NCI-H82 (cell line): ENCODE measurements at regions not wholly inside any gene's neighbourhood (a gene's known extent, or its start where the extent isn't known, plus 50 kb on each side); places are given as distances from the start of the nearest gene placed in this dataset.
"Not testable (repeated sequence)": the region's sequence is repeated elsewhere in the genome, so short reads cannot be mapped to it uniquely, and the experiment has no call there.

ENCODE experiments used
- DNase-seq: peaks from one replicate; lab custom pipeline; 2025; lab: John Stamatoyannopoulos, UW

DNA sequence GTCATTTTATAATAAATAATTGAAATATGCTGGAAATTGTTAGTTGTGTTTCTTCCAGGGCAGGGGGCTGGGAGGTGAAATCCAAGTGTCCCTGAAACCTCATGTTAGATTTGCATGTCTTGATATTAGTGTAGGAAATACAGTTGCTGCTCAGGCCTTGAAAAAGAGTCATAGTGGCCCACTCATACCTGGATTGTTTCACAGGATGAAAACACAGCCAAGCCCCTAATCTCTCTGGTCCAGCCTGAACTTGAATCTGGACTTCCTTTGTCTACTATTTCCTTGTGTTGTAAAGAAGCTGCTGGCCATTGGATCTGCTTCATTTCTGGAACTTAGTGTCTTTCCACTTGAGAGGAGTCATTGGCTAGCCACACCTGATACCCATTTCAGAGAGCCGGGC, 108.8 kb upstream of the JARID2 start:
- DNase-seq = no peak

DNA sequence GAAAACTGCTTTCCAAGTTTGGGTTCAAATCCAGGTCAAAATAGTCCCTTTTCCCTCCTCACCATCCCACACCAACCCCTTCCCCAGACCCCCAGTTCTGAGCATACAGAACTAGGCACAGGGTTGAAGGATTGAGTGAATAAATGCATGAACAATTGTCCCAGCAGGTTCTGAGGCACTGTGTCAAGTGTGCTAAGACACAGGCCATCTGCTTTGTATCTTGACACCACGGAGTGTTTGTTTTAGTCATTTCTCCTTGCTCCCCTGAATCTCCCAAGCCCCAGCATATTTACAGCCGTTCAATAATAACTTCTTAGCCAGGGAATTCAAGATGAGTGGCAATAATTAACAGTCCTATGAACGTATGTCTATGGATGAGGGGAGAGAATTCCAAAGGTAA, 102.8 kb upstream of the JARID2 start:
- DNase-seq = peak; percentile 37

DNA sequence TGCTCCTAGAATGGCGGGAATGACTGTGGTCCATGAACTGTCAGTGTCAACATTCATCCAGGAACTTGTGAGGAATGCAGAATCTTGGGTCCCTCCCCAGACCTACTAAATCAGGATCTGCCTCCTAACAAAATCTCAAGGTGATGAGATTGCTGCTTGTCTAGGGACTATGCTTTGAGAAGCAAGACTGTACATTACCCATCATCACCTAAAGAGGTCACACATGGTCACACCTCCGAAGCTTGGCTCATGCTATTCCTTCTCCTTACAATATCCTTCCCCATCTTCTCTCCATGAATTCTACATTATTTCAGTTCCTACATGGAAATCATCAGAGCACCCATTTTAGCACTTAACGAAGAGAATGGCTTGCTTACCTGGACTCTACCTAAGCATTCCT, 102.3 kb upstream of the JARID2 start:
- no peak for DNase-seq

DNA sequence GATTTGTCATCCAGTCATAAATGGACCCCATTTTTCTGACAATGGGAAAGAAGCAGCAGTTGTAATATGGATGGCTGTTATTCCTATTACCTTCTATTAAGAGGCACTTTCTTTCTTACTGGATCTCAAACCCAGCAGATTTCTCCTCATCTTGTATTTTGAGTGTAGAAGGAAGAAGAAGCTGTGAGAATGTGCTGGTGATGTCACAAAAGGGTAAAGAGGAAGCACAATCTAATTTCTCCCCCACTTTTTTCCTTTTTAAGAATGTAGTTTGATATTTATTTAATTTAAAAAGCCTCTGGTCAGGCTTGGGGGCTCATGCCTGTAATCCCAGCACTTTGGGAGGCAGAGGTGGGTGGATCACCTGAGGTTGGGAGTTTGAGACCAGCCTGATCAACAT, 100.0 kb upstream of the JARID2 start:
- no peak for DNase-seq

DNA sequence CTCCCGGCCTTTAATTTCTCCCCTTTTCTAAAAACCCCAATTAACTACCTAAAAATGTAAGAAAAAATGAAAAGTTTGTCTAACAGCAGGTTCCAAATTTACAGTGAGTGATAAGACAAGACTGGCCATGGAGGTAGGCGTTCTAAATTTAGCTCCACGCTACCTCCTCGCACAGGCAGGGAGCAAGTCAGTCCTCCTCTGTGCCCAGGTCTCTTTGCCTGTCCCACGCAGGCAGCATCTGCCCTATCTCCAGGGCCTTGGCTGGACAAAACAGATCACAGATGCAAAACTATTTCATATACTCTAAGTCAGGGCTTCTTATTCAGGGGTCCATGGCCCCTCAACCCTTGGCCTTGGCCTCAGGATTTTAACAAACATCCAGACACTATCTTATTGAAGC, 98.0 kb upstream of the JARID2 start:
- peak; percentile 58 for DNase-seq

DNA sequence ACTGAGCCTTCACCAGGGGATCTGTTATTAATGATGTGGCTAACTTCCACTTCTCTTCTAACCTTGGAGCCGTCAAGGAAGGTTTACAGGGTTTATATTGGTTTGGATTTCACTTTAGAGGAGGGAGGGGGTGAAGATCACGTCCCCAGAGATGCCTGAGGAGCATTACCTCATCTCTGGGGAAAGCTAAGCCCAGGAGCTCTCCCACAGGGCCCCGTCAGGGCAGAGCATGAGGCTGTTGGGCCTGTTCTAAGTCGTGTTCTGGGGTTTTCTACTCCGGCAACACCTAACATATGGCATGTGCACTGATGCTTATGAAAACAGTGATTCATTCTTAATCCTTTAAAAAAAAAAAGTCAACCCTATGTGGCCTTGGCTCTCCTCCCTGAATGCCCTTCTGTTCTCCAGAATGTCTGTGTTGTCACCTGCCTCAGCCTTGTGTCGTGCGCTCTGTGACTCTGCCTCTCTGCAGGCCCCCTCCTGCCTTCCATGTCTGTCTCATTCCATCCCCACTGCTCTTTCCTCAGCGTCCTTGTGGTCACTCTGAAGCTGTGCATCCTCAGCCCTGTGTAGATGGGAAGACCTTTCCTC, 97.4 kb upstream of the JARID2 start:
- DNase-seq = peak; percentile 99

DNA sequence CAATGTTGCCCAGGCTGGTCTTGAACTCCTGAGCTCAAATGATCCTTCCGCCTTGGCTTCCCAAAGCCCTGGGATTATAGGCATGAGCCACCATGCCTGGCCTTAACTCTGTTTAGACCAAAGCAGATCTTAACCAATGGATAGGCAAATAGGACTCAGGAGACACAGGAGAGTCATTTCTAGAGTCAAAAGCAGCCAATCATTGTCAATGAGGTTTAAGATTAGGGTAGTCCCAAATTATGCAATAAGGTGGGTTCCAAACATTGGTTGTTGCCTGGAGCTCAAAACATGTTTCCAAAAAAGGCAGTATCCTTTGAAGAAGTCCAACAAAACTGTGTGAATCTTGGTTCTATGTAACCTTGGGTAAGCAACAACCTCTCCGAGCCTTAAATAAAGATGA, 95.7 kb upstream of the JARID2 start:
- DNase-seq = no peak

DNA sequence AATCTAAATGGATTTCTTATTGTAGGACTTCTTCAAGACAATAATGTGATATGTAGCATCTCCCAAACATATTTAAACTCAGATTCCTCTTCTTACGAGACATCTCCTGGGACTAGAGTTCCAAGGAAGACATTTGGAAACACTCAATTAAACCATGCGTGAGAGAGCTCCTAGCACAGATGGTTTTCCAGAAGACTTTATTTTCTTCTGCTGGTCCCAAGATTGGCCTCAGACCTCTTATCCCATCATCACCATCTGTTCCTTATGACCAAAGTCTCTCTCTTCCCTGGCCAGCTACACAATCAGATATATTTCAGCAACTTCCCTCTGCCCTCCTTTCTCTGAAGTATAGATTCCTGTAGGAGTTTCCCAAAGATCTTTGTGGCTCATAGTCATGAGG, 93.2 kb upstream of the JARID2 start:
- peak; percentile 85 for DNase-seq

DNA sequence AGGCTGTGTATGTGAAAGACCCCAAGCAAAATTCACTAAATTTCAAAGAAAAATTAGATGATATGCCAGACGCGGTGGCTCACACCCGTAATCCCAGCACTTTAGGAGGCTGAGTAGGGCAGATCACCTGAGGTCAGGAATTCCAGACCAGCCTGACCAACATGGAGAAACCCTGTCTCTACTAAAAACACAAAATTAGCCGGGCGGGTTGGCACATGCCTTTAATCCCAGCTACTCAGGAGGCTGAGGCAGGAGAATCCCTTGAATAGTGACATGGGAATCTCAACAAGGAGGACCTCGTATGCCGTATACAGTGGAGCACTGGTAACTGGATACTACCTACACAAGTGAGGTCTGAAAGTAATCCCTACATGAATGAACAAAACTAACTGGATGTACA, 92.7 kb upstream of the JARID2 start:
- DNase-seq = peak; percentile 47

DNA sequence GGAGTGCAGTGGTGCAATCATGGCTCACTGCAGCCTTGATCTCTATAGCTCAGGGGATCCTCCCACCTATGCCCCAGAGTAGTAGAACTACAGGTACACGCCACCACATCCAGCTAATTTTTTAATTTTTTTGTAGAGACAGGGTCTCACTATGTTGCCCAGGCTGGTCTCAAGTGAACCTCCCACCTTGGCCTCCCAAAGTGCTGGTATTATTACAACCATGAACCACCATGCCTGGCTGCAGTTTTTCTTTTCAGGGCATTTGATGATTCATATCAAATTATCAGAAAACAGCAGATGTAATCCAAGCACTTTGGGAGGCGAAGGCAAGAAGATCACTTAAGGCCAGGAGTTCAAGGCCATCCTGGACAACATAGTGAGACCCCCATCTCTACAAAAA, 88.4 kb upstream of the JARID2 start:
- no peak for DNase-seq

DNA sequence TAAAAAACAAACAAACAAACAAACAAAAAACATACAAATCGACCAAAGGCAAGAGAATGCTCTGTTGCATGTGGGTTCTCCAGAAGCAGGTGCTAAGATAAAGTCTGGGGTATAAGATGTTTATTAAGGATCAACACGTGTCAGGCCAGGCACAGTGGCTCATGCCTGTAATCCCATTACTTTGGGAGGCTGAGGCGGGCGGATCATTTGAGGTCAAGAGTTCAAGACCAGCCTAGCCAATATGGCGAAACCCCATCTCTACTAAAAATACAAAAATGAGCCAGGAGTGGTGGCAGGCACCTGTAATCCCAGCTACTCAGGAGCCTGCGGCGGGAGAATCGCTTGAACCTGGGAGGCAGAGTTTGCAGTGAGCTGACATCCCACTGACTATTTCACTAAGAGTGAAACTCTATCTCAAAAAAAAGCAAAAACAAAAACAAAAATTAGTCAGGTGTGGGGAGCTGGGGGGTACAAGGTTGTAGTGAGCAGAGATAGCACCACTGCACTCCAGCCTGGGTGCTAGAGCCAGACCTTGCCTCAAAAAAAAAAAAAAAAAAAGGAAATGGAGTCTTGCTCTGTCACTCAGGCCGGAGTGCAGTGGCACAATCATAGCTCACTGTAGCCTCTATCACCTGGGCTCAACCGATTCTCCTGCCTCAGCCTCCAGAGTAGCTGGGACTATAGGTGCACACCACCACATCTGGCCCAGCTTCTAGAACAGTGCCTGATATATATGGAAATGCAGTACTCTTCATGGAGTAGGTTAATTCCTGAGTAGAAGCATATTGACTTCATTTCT, 86.8 kb upstream of the JARID2 start:
- DNase-seq = peak; percentile 78

DNA sequence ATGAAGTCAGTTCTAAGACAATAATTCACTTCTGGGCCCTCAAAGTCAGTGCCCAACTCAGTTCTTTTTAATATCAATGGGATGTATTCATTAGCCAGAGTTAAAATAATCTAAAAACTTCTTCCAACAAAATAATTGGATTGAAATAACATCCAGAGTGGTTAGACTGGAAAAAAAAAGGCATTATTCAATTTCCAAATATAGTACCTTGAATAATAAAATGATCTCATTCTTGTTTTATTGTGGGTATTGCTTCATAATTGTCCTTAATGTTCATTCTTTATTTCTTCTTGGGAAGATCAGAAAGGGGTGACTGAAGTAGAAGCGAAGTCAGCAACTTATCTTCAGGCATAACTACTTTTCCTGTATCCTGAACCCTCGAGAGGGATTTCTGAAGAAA, 85.1 kb upstream of the JARID2 start:
- DNase-seq = no peak

DNA sequence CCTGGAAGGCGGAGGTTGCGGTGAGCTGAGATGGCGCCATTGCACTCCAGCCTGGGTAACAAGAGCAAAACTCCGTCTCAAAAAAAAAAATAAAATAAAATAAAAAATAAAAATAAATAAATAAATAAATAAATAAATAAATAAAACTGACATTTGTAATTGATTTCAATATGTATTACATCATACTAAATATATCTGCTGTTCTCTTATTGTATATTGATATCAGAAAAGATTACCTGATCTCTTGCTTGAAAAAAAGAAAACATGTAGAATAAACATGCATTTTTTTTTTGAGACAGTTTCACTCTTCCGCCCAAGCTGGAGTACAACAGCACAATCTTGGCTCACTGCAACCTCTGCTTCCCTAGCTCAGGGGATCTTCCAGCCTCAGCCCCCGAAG, 81.0 kb upstream of the JARID2 start:
- not testable (repeated sequence) for DNase-seq

DNA sequence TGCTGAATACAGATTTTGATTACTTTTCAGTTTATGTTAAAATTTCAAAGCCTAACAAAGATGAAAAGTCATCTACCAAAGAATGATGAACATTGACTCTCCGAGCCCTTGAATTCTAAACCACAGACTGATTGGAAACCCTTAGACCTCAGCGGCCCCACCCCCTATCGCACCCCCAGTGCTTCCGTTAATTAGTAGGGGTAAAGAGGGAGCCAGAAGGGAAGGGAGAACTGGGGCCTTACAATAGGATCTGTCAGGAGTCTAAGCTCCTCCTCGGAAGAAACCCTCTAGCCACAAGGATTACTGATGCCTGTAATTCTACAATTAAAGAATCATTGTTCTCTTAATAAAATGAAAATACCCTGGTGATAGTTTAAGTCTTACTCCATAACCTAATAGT, 79.7 kb upstream of the JARID2 start:
- DNase-seq = peak; percentile 81

DNA sequence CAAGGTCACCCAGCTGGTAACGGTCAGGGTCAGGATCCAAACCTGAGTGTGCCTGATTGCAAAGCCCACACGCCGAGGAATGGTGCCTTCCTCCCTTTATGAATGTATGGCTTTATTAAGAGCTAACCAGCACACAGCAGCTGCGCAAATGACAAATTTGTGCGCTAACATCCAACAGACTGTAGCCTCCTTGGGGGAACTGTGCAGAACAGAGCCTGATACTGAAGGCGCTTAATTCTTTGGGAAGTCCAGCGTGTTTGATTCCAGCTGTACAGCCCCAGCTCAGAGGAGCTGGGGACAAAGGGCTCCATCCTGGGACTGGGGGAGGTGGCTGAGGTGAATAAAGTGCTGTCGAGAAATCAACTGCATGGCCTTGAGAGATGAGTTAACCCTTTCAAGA, 75.7 kb upstream of the JARID2 start:
- DNase-seq = peak; percentile 31

DNA sequence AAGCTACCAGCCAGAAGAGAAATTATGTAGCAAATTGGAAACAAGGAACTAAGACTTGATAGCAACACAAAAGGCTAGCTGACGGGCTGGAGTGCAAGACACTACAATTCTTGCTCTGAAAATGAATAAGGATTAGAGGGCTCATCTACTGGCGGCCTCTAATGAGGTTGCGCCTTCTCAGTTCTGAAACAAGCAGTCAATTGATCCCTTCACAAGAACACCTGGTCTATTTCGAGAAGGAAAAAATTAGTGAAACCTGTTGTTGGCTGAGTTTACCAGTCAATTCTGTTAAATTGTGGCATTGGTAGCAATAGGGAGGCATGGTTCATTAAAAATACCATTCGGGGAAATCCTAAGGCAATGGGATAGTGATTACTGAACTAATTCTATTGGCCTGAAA, 74.8 kb upstream of the JARID2 start:
- peak; percentile 80 for DNase-seq

DNA sequence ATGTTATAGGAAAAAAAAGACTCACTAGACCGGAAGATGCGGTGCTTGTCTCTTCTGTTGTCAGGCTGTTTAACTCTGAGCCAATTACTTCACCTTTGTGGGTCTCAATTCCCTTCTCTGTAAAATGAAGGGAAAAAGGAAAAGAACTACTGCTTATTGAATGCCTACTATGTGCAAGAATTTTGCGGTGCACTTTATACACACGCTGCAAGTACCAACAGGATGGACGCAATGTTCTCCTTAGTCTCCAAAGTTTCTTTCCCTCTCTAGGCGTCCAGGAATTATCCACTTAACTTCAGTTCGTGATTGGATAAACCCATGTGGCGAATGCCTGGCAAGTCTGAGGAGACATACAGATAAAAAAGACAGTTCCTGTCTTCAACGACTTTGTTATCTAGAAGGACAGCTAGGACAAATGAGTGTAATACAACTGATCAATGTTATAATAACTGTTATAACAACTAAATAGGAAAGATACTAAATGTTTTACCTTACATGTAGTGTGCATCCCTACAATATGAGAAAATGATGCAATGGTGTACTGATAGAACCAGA, 69.0 kb upstream of the JARID2 start:
- DNase-seq = peak; percentile 77

DNA sequence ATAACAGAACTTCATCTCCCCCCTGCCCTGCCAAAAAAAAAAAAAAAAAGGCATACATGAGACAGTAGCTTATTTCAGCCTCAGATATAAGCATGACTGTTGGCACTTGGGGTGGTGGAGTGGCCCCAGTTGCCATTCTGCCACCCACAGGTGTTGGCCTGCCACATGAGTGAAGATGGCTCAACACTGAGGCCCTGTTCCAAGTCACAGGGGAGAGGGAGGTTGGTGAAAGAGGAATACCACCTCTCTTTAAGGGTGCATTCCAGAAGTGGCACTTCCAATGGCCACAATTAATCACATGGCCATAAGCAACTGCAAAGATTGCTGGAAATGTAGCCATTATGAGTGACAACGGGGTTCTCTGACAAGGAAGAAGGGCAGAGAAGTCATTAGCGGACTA, 61.9 kb upstream of the JARID2 start:
- no peak for DNase-seq

DNA sequence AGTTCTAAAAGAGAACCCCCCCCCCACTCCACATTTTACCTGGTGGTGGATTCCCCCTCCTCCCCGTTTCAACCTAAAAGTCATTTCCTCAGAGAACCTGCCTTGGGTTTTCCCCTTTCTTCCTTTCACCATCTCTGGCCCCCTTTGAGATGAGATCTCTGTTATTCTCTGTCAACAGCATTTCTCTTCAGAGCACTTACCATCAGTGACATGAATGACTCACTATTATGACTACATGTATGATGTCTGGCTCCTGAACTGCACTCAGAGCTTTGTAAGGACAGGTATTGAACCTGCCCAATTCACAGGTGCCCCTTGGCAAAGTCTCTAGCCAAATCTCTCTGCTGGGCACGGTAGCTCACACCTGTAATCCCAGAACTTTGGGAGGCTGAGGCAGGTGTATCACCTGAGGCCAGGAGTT, 61.4 kb upstream of the JARID2 start:
- DNase-seq = no peak

DNA sequence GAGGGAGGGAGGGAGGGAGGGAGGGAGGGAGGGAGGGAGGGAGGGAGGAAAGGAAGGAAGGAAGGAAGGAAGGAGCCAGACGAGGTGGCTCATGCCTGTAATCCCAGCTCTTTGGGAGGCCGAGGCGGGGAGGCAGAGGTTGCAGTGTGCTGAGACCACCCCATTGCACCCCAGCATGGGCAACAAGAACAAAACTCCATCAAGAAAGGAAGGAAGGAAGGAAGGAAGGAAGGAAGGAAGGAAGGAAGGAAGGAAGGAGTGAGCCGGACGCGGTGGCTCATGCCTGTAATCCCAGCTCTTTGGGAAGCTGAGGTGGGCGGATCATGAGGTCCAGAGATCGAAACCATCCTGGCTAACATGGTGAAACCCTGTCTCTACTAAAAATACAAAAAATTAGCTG, 60.8 kb upstream of the JARID2 start:
- DNase-seq = not testable (repeated sequence)

DNA sequence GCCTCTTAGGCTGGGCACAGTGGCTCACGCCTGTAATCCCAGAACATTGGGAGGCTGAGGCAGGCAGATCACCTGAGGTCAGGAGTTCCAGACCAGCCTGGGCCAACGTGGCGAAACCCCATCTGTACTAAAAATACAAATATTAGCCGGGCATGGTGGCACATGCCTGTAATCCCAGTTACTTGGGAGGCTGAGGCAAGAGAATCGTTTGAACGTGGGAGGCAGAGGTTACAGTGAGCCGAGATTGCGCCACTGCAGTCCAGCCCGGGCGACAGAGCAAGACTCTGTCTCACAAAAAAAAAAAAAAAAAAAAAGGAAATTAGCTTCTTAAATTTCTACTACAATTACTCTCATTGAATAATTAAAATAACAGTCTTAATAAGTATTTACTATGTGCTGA, 52.4 kb upstream of the JARID2 start:
- DNase-seq = not testable (repeated sequence)

DNA sequence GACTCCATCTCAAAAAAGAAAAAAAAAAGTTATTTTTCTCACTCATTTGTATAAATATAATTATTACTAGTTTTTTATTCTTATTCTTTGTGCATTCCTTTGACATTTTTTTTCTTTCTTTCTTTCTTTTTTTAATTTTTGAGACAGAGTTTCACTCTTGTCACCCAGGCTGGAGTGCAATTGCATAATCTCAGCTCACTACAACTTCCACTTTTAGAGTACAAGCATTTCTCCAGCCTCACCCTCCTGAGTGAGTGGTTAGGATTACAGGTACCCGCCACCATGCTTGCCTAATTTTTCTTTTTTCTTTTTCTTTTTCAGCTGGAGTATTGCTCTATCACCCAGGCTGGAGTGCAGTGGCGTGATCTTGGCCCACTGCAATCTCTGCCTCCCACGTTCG, 51.4 kb upstream of the JARID2 start:
- DNase-seq = no peak
